OCI-LY7 (cell line): ENCODE measurements at regions not wholly inside any gene's neighbourhood (a gene's known extent, or its start where the extent isn't known, plus 50 kb on each side); places are given as distances from the start of the nearest gene placed in this dataset.

Experiments
- EZH2phosphoT487 ChIP-seq: fragments of 200-600 bp; sonication (generic); IDR thresholded peaks from 2 replicates; pipeline ENCODE4 v1.6.1; 2018; ENCODE audit warnings: low read depth, borderline replicate concordance, mild to moderate bottlenecking, mixed run types, antibody characterized with exemption, low read length, moderate library complexity, mixed read lengths
- TF ChIP-seq, protein P1 (sequence below): fragments of 200-600 bp; sonication (generic); conservative IDR thresholded peaks from 2 replicates; pipeline ENCODE4 v1.5.1; 2014; ENCODE audit warnings: mild to moderate bottlenecking, antibody characterized with exemption, low read length, moderate library complexity, mixed read lengths

DNA sequence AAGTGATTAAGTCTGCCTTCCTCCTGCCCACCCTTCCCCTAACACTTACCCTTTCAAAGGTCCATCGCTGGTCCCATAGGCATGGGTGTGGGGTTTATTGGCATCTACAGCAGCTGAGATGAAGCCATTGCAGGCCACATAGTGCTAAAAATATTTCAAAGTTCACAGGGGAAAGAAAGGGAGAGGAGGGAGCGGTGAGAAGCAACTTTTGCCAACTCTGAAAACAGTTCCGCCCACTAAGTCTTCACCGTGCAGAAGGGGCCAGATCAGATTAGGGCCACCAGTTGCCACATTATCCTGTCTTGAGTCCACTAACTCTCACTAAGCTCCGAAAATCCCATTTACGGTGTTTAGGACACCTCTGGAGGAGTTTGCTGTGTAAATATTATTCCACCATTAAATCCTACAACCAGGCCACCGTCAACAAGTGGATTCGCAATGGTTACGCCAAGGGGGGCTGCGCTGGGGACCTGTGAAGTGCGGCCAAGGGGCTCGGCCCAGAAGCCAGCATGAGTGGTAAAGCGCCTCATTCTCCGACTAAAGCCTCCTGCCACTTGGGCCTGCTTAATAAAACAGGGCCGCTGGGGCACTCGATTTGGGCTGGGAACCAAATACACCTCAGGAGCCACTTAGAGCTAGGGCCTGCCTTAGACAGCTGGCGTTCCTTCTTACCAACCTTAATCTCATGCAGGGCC, 534.9 kb downstream of the MIAT start:
- TF ChIP-seq, protein P1, sequence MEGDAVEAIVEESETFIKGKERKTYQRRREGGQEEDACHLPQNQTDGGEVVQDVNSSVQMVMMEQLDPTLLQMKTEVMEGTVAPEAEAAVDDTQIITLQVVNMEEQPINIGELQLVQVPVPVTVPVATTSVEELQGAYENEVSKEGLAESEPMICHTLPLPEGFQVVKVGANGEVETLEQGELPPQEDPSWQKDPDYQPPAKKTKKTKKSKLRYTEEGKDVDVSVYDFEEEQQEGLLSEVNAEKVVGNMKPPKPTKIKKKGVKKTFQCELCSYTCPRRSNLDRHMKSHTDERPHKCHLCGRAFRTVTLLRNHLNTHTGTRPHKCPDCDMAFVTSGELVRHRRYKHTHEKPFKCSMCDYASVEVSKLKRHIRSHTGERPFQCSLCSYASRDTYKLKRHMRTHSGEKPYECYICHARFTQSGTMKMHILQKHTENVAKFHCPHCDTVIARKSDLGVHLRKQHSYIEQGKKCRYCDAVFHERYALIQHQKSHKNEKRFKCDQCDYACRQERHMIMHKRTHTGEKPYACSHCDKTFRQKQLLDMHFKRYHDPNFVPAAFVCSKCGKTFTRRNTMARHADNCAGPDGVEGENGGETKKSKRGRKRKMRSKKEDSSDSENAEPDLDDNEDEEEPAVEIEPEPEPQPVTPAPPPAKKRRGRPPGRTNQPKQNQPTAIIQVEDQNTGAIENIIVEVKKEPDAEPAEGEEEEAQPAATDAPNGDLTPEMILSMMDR = no peak
- no peak for TF ChIP-seq EZH2phosphoT487
